GM23338 (cell line): ENCODE measurements at regions not wholly inside any gene's neighbourhood (a gene's known extent, or its start where the extent isn't known, plus 50 kb on each side); places are given as distances from the start of the nearest gene placed in this dataset.
A peak's percentile ranks its signal among the peaks of the same experiment; 100 is the strongest.

Source experiments
- ATAC-seq: fragments of 200-7000 bp; cut with Tn5 transposase; 3 replicates; pipeline ENCODE4 v1.9.1; 2020
- DNase-seq: peaks from one replicate; pipeline ENCODE4 v3.0.0-alpha.2; 2015; ENCODE audit warnings: low spot score
- H2AFZ ChIP-seq: fragments of 200-600 bp; sonication (generic); 2 replicates; pipeline ENCODE4 v1.8.0; 2016; ENCODE audit warnings: antibody characterized with exemption, mild to moderate bottlenecking, moderate library complexity
- H3F3A ChIP-seq: fragments of 200-600 bp; sonication (generic); replicated peaks from 2 replicates; pipeline ENCODE4 v1.8.0; 2017; ENCODE audit warnings: antibody characterized with exemption, mixed run types, low read depth
- H3K27ac ChIP-seq: fragments of 200-600 bp; sonication (generic); 2 replicates; pipeline ENCODE4 v1.6.1; 2016; ENCODE audit warnings: low read depth
- H3K27me3 ChIP-seq: fragments of 200-600 bp; sonication (generic); 2 replicates; pipeline ENCODE4 v1.8.0; 2016; ENCODE audit warnings: mild to moderate bottlenecking, mixed run types, moderate library complexity; ENCODE audit not compliant: insufficient read depth
- H3K36me3 ChIP-seq: fragments of 200-600 bp; sonication (generic); 2 replicates; pipeline ENCODE4 v1.8.0; 2016; ENCODE audit warnings: mild to moderate bottlenecking; ENCODE audit not compliant: insufficient read depth
- H3K4me1 ChIP-seq: fragments of 200-600 bp; sonication (generic); 2 replicates; pipeline ENCODE4 v1.8.0; 2016; ENCODE audit warnings: mild to moderate bottlenecking, moderate library complexity; ENCODE audit not compliant: insufficient read depth
- H3K4me2 ChIP-seq: fragments of 200-600 bp; sonication (generic); 2 replicates; pipeline ENCODE4 v1.7.1; 2017; ENCODE audit warnings: mixed run types
- H3K4me3 ChIP-seq: fragments of 200-600 bp; sonication (generic); 2 replicates; pipeline ENCODE4 v1.6.1; 2016; ENCODE audit warnings: mixed run types
- H3K79me2 ChIP-seq: fragments of 200-600 bp; sonication (generic); replicated peaks from 2 replicates; pipeline ENCODE4 v1.8.0; 2017; ENCODE audit warnings: mild to moderate bottlenecking; ENCODE audit not compliant: insufficient read depth
- H3K9me2 ChIP-seq: fragments of 200-600 bp; sonication (generic); 2 replicates; pipeline ENCODE4 v1.8.0; 2017; ENCODE audit not compliant: insufficient read depth
- H4K20me1 ChIP-seq: fragments of 200-600 bp; sonication (generic); replicated peaks from 2 replicates; pipeline ENCODE4 v1.8.0; 2017; ENCODE audit warnings: mild to moderate bottlenecking; ENCODE audit not compliant: insufficient read depth
- H3K27ac Mint-ChIP-seq: 2 replicates; pipeline ENCODE4 v1.8.0; 2020; ENCODE audit warnings: inconsistent platforms, mild to moderate bottlenecking, moderate library complexity, mixed read lengths
- H3K27me3 Mint-ChIP-seq: 3 replicates; pipeline ENCODE4 v1.8.0; 2022; ENCODE audit warnings: low read depth, mild to moderate bottlenecking, moderate library complexity, mixed read lengths, inconsistent platforms; ENCODE audit not compliant: insufficient read depth, poor library complexity
- H3K36me3 Mint-ChIP-seq: 3 replicates; pipeline ENCODE4 v1.8.0; 2021; ENCODE audit warnings: low read depth, mild to moderate bottlenecking, inconsistent platforms, moderate library complexity, mixed read lengths
- H3K4me1 Mint-ChIP-seq: 3 replicates; pipeline ENCODE4 v1.8.0; 2020; ENCODE audit warnings: mild to moderate bottlenecking, inconsistent platforms, mixed read lengths
- H3K4me3 Mint-ChIP-seq: 3 replicates; pipeline ENCODE4 v1.8.0; 2021; ENCODE audit warnings: moderate library complexity, mild to moderate bottlenecking, inconsistent platforms, mixed read lengths
- H3K9me3 Mint-ChIP-seq: 3 replicates; pipeline ENCODE4 v1.8.0; 2020; ENCODE audit warnings: moderate library complexity, mild to moderate bottlenecking, inconsistent platforms, mixed read lengths
- EZH2 ChIP-seq: fragments of 200-600 bp; sonication (generic); IDR thresholded peaks from one replicate; pipeline ENCODE4 v1.8.0; 2017; ENCODE audit warnings: antibody characterized with exemption, mild to moderate bottlenecking, low read depth; ENCODE audit not compliant: unreplicated experiment
- NANOG ChIP-seq: IDR thresholded peaks from 2 replicates; pipeline ENCODE4 v1.6.1; 2016; ENCODE audit warnings: antibody characterized with exemption, borderline replicate concordance
- POLR2AphosphoS5 ChIP-seq: IDR thresholded peaks from 2 replicates; pipeline ENCODE4 v1.6.1; 2016; ENCODE audit warnings: antibody characterized with exemption, low read depth
- REST ChIP-seq: IDR thresholded peaks from one replicate; pipeline ENCODE4 v1.6.1; 2018; ENCODE audit warnings: antibody characterized with exemption; ENCODE audit not compliant: unreplicated experiment
- ZNF114 ChIP-seq: fragments of 250-450 bp; sonication (Bioruptor Pico); IDR thresholded peaks from 2 replicates; pipeline ENCODE4 v1.5.0; 2020; ENCODE audit warnings: mild to moderate bottlenecking, moderate library complexity
- ZNF331 ChIP-seq: fragments of 250-450 bp; sonication (Bioruptor Pico); IDR thresholded peaks from 2 replicates; pipeline ENCODE4 v1.5.0; 2020; ENCODE audit warnings: low read depth, mild to moderate bottlenecking, moderate library complexity
- ZNF462 ChIP-seq: fragments of 250-450 bp; sonication (Bioruptor Pico); IDR thresholded peaks from 2 replicates; pipeline ENCODE4 v1.5.0; 2020; ENCODE audit warnings: mild to moderate bottlenecking, moderate library complexity

GRCh38 chr6:184161-184700, 108.1 kb upstream of the DUSP22 start:
- no peaks in the 10 kb centered on the region for H3K36me3 ChIP-seq

GRCh38 chr6:186340-186965, 105.8 kb upstream of the DUSP22 start:
- Mint-ChIP-seq H3K4me1 (no peaks in the 10 kb centered on the region; the same call in 2 of the 3 replicates), H3K27me3 (peaks cover 3% of the 10 kb centered on the region), H3K27ac (no peak overlapping the region), H3K4me3 (no peak overlapping the region), H3K36me3 (no peaks in the 10 kb centered on the region), H3K9me3 (no peaks in the 10 kb centered on the region)
- TF ChIP-seq POLR2AphosphoS5, result no peak
- TF ChIP-seq REST, result no peak
- TF ChIP-seq ZNF331, result no peak
- no peak for TF ChIP-seq ZNF114 (CRISPR knock-in tag)
- no peak for TF ChIP-seq EZH2
- no peak for TF ChIP-seq NANOG
- TF ChIP-seq ZNF462 (CRISPR knock-in tag), result no peak
- no peak overlapping the region for H3K4me2 ChIP-seq
- H3K4me1 ChIP-seq, result no peaks in the 10 kb centered on the region
- H3K79me2 ChIP-seq, result no peaks in the 10 kb centered on the region
- H3K9me2 ChIP-seq, result no peaks in the 10 kb centered on the region
- no peaks in the 10 kb centered on the region for H3K27me3 ChIP-seq
- peak overlapping the region; percentile 38; the same call in 1 of the 2 replicates for H2AFZ ChIP-seq
- no peak for DNase-seq
- H3K4me3 ChIP-seq, result no peak overlapping the region
- no peak overlapping the region for H3K27ac ChIP-seq
- no peaks in the 10 kb centered on the region for H3F3A ChIP-seq
- no peaks in the 10 kb centered on the region for H4K20me1 ChIP-seq
- H3K36me3 ChIP-seq, result no peaks in the 10 kb centered on the region
- ATAC-seq, result no peak

More at GRCh38 chr6:184161-184700, 108.1 kb upstream of the DUSP22 start:
- Mint-ChIP-seq H3K9me3 (peaks cover 10% of the 10 kb centered on the region), H3K27ac (no peak overlapping the region), H3K4me1 (no peaks in the 10 kb centered on the region), H3K4me3 (no peak overlapping the region), H3K36me3 (peaks cover 3% of the 10 kb centered on the region; the same call in 2 of the 3 replicates), H3K27me3 (no peaks in the 10 kb centered on the region)
- ATAC-seq, result no peak
- no peaks in the 10 kb centered on the region for H3F3A ChIP-seq
- no peaks in the 10 kb centered on the region for H4K20me1 ChIP-seq
- H3K27ac ChIP-seq, result no peak overlapping the region
- H3K4me3 ChIP-seq, result no peak overlapping the region
- no peak overlapping the region for H2AFZ ChIP-seq
- no peaks in the 10 kb centered on the region for H3K79me2 ChIP-seq
- no peak for DNase-seq
- H3K4me2 ChIP-seq, result no peak overlapping the region
- H3K27me3 ChIP-seq, result no peaks in the 10 kb centered on the region
- H3K9me2 ChIP-seq, result no peaks in the 10 kb centered on the region
- no peaks in the 10 kb centered on the region for H3K4me1 ChIP-seq
- TF ChIP-seq ZNF331, result no peak
- TF ChIP-seq POLR2AphosphoS5, result no peak
- TF ChIP-seq NANOG, result no peak
